OCI-LY7 (cell line): ENCODE measurements at regions not wholly inside any gene's neighbourhood (a gene's known extent, or its start where the extent isn't known, plus 50 kb on each side); places are given as distances from the start of the nearest gene placed in this dataset.

Experiments used
- CTCF ChIP-seq: fragments of 200-600 bp; sonication (generic); conservative IDR thresholded peaks from 2 replicates; pipeline ENCODE4 v1.5.1; 2014; ENCODE audit warnings: mild to moderate bottlenecking, antibody characterized with exemption, low read length, moderate library complexity, mixed read lengths
- EZH2phosphoT487 ChIP-seq: fragments of 200-600 bp; sonication (generic); IDR thresholded peaks from 2 replicates; pipeline ENCODE4 v1.6.1; 2018; ENCODE audit warnings: low read depth, borderline replicate concordance, mild to moderate bottlenecking, mixed run types, antibody characterized with exemption, low read length, moderate library complexity, mixed read lengths

GRCh38 chr4:83839615-83840014 lies 303.7 kb downstream of the GPAT3 start:
- TF ChIP-seq CTCF (no peak), EZH2phosphoT487 (no peak)
